Loucy (cell line): ENCODE measurements at regions not wholly inside any gene's neighbourhood (a gene's known extent, or its start where the extent isn't known, plus 50 kb on each side); places are given as distances from the start of the nearest gene placed in this dataset.

Experiments used
- H2AFZ ChIP-seq: fragments of 200-600 bp; sonication (generic); 2 replicates; pipeline ENCODE4 v1.6.0; 2016; ENCODE audit warnings: antibody characterized with exemption, mild to moderate bottlenecking, low read length, moderate library complexity
- H3F3A ChIP-seq: fragments of 200-600 bp; 2 replicates; pipeline ENCODE4 v1.6.0; 2016; ENCODE audit warnings: antibody characterized with exemption, low read depth, mild to moderate bottlenecking
- H3K27me3 ChIP-seq: fragments of 200-600 bp; sonication (generic); 2 replicates; pipeline ENCODE4 v1.6.1; 2014; ENCODE audit warnings: low read length, mild to moderate bottlenecking; ENCODE audit not compliant: insufficient read depth, poor library complexity, severe bottlenecking
- H3K36me3 ChIP-seq: fragments of 200-600 bp; sonication (generic); 2 replicates; pipeline ENCODE4 v1.6.1; 2016; ENCODE audit warnings: low read length; ENCODE audit not compliant: insufficient read depth
- H3K4me1 ChIP-seq: fragments of 200-600 bp; sonication (generic); 2 replicates; pipeline ENCODE4 v1.5.1; 2014; ENCODE audit warnings: low read length, mild to moderate bottlenecking; ENCODE audit not compliant: insufficient read depth, poor library complexity, severe bottlenecking
- H3K4me2 ChIP-seq: fragments of 200-600 bp; sonication (generic); 2 replicates; pipeline ENCODE4 v1.6.0; 2014; ENCODE audit warnings: antibody characterized with exemption, low read length, low read depth, mild to moderate bottlenecking; ENCODE audit not compliant: poor library complexity, severe bottlenecking
- H3K4me3 ChIP-seq: fragments of 200-600 bp; sonication (generic); 2 replicates; pipeline ENCODE4 v1.5.1; 2014; ENCODE audit warnings: low read length, mild to moderate bottlenecking, mixed read lengths; ENCODE audit not compliant: poor library complexity, severe bottlenecking
- H3K79me2 ChIP-seq: fragments of 200-600 bp; sonication (generic); 2 replicates; pipeline ENCODE4 v1.6.1; 2014; ENCODE audit warnings: low read length; ENCODE audit not compliant: insufficient read depth
- H3K9ac ChIP-seq: fragments of 200-600 bp; sonication (generic); 2 replicates; pipeline ENCODE4 v1.6.0; 2014; ENCODE audit warnings: mild to moderate bottlenecking, low read depth, low read length, moderate library complexity; ENCODE audit not compliant: poor library complexity, severe bottlenecking
- H3K9me2 ChIP-seq: fragments of 200-600 bp; sonication (generic); replicated peaks from 2 replicates; pipeline ENCODE4 v1.6.1; 2016; ENCODE audit warnings: low read depth, low read length, mixed read lengths
- H3K9me3 ChIP-seq: fragments of 200-600 bp; sonication (generic); 2 replicates; pipeline ENCODE4 v1.6.1; 2014; ENCODE audit warnings: mild to moderate bottlenecking, antibody characterized with exemption, low read length, low read depth; ENCODE audit not compliant: insufficient read depth
- H4K20me1 ChIP-seq: fragments of 200-600 bp; sonication (generic); 2 replicates; pipeline ENCODE4 v1.6.0; 2014; ENCODE audit warnings: antibody characterized with exemption, low read length, mild to moderate bottlenecking; ENCODE audit not compliant: insufficient read depth, poor library complexity, severe bottlenecking
- EZH2phosphoT487 ChIP-seq: fragments of 200-600 bp; IDR thresholded peaks from 2 replicates; pipeline ENCODE4 v1.6.1; 2018; ENCODE audit warnings: antibody characterized with exemption, mild to moderate bottlenecking, moderate library complexity, borderline replicate concordance
- TF ChIP-seq, protein P1 (sequence below): fragments of 200-600 bp; sonication (generic); conservative IDR thresholded peaks from 2 replicates; pipeline ENCODE4 v1.5.1; 2014; ENCODE audit warnings: mild to moderate bottlenecking, antibody characterized with exemption, low read length

DNA sequence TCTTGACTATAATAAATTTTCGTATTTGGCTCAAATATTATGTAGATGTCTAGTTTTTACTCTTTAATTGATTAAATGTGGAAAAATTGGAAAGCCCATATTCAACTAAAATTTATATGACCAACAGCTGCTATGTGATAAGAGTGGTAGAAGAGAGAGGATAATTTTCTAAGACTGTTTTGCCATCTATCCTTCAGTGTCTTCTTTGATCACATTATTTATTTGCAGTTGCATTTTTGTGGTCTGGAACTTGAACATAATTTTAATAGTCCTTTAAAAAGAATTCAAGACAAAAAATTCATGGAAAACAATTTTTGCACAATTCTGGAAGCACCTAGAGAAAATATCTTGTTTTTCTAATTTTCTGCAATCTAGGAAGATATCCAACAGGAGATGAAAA is 213.3 kb upstream of the THBS1 start:
- Histone ChIP-seq H3F3A (no peaks in the 10 kb centered on the region), H3K36me3 (no peaks in the 10 kb centered on the region), H3K4me2 (no peak overlapping the region), H3K79me2 (no peaks in the 10 kb centered on the region), H2AFZ (no peak overlapping the region), H3K9me3 (peaks cover 16% of the 10 kb centered on the region; the same call in 1 of the 2 replicates), H3K27me3 (no peaks in the 10 kb centered on the region), H3K9me2 (no peaks in the 10 kb centered on the region), H3K4me3 (no peak overlapping the region), H3K4me1 (no peaks in the 10 kb centered on the region), H4K20me1 (no peaks in the 10 kb centered on the region), H3K9ac (no peak overlapping the region)
- no peak for TF ChIP-seq EZH2phosphoT487
- TF ChIP-seq, protein P1, sequence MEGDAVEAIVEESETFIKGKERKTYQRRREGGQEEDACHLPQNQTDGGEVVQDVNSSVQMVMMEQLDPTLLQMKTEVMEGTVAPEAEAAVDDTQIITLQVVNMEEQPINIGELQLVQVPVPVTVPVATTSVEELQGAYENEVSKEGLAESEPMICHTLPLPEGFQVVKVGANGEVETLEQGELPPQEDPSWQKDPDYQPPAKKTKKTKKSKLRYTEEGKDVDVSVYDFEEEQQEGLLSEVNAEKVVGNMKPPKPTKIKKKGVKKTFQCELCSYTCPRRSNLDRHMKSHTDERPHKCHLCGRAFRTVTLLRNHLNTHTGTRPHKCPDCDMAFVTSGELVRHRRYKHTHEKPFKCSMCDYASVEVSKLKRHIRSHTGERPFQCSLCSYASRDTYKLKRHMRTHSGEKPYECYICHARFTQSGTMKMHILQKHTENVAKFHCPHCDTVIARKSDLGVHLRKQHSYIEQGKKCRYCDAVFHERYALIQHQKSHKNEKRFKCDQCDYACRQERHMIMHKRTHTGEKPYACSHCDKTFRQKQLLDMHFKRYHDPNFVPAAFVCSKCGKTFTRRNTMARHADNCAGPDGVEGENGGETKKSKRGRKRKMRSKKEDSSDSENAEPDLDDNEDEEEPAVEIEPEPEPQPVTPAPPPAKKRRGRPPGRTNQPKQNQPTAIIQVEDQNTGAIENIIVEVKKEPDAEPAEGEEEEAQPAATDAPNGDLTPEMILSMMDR: no peak

DNA sequence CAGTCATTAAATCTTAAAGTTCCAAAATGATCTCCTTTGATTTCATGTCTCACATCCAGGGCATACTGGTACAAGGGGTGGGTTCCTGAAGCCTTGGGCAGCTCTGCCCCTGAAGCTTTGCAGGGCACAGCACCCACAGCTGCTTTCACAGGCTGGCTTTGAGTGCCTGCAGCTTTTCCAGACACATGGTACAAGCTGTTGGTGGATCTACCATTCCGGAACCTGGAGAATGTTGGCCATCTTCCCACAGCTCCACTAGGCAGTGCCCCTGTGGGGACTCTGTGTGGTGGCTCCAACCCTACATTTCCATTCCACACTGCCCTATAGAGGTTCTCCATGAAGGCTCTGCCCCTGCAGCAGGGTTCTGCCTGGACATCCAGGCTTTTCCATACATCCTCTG is 211.1 kb upstream of the THBS1 start:
- H3K27me3 ChIP-seq: no peaks in the 10 kb centered on the region

DNA sequence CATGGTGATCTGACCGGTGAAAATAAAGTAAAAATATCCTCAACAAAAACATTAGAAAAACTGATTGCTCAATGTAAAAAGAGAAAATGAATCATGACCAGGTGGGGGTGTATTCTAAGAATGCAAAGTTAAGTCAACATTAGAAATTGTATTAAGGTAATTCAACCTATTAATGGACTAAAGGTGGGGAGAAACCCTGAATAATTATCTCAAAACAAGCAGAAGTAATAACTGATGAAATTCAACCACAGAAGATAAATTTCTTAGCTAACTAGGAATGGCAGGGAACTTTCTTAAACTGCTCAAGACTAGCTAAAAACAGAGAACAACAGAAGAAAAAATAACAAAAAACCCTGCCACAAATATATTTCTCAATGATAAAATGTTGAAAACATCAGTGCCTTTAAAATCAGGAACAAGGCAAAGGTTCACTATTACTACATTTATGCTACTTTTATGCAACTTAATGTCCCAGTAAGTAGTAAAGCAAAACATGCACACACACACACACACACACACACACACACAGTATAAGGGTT is 204.4 kb upstream of the THBS1 start:
- no peak overlapping the region for H3K9ac ChIP-seq
- no peak for TF ChIP-seq EZH2phosphoT487
- TF ChIP-seq, protein P1: no peak
- H4K20me1 ChIP-seq: no peaks in the 10 kb centered on the region
- peaks cover 9% of the 10 kb centered on the region; the same call in 1 of the 2 replicates for H3K9me3 ChIP-seq
- H3K4me3 ChIP-seq: no peak overlapping the region
- H3K79me2 ChIP-seq: no peaks in the 10 kb centered on the region
- no peak overlapping the region for H2AFZ ChIP-seq
- no peaks in the 10 kb centered on the region for H3K9me2 ChIP-seq
- H3K4me1 ChIP-seq: no peaks in the 10 kb centered on the region
- H3K36me3 ChIP-seq: no peaks in the 10 kb centered on the region
- H3F3A ChIP-seq: no peaks in the 10 kb centered on the region
- H3K27me3 ChIP-seq: no peaks in the 10 kb centered on the region
- no peak overlapping the region for H3K4me2 ChIP-seq

More for the DNA sequence above, 211.1 kb upstream of the THBS1 start:
- no peak overlapping the region for H2AFZ ChIP-seq
- H3K4me2 ChIP-seq: no peak overlapping the region
- no peaks in the 10 kb centered on the region for H3F3A ChIP-seq
- peaks cover 16% of the 10 kb centered on the region; the same call in 1 of the 2 replicates for H3K9me3 ChIP-seq
- no peaks in the 10 kb centered on the region for H4K20me1 ChIP-seq
- H3K9me2 ChIP-seq: no peaks in the 10 kb centered on the region
- no peaks in the 10 kb centered on the region for H3K36me3 ChIP-seq
- TF ChIP-seq EZH2phosphoT487: no peak
- TF ChIP-seq, protein P1: no peak
- no peaks in the 10 kb centered on the region for H3K4me1 ChIP-seq
- no peaks in the 10 kb centered on the region for H3K79me2 ChIP-seq
- H3K4me3 ChIP-seq: no peak overlapping the region
- no peak overlapping the region for H3K9ac ChIP-seq
